ENCODE measurements at regions not wholly inside any gene's neighbourhood (a gene's known extent, or its start where the extent isn't known, plus 50 kb on each side); places are given as distances from the start of the nearest gene placed in this dataset.

GRCh38 chr6:147817042-147817689, 308.7 kb downstream of the SAMD5 start:
- no peaks in the 10 kb centered on the region for H3K36me3 ChIP-seq (ENCODE audit: control insufficient read depth, insufficient read depth, low read length)
- no peaks in the 10 kb centered on the region for H3K9me1 ChIP-seq (ENCODE audit: insufficient read depth, low read length)
- H2BK120ac ChIP-seq (ENCODE audit: low read depth, low read length) = no peak overlapping the region
- H2BK5ac ChIP-seq (ENCODE audit: low read depth, low read length, poor library complexity, severe bottlenecking) = no peak overlapping the region
- no peaks in the 10 kb centered on the region for H3K27me3 ChIP-seq (ENCODE audit: control insufficient read depth, insufficient read depth, low read length)
- no peak overlapping the region for H3K4me2 ChIP-seq (ENCODE audit: low read depth, low read length)
- ATAC-seq (ENCODE audit: low read depth) (no peak), DNase-seq (no peak)
- no peak overlapping the region for H3K4me3 ChIP-seq (ENCODE audit: insufficient read depth, low read depth, low read length)
- no peak overlapping the region for H3K9ac ChIP-seq (ENCODE audit: low read depth, low read length)
- H3K23ac ChIP-seq (ENCODE audit: low read depth, low read length) = no peak overlapping the region
- WGBS, 2 experiments (ENCODE audit: extremely low coverage in 2 of 2, insufficient read length in 1 of 2) = 100% methylated on average over 1 of the region's 4 CpGs; no CpG with 5 or more reads in 1 of the 2 experiments
- intact Hi-C loops (cut with micrococcal nuclease) (no loop called here), dilution Hi-C loops (cut with HindIII; ENCODE audit: low sequenced_read_pairs, unreplicated experiment) (no loop called here), in situ Hi-C loops (cut with MboI; ENCODE audit: low sequenced_read_pairs) (no loop called here)
- H3K27ac ChIP-seq (ENCODE audit: insufficient read depth, low read length) = no peak overlapping the region
- no peak overlapping the region for H2AK5ac ChIP-seq (ENCODE audit: low read depth, low read length)
- no TSS peak for BruUV-seq (replicated peaks)
- H2AK9ac ChIP-seq (replicated peaks; ENCODE audit: low read depth, low read length, poor library complexity) = no peak overlapping the region
- no peak overlapping the region for H3K18ac ChIP-seq (ENCODE audit: low read depth, low read length)
- H4K5ac ChIP-seq (ENCODE audit: low read depth, low read length) = no peak overlapping the region
- TF ChIP-seq BHLHE40 (IDR thresholded peaks at IDR 0.05; ENCODE audit: low read depth, low read length) = no peak
- TF ChIP-seq, protein P1, sequence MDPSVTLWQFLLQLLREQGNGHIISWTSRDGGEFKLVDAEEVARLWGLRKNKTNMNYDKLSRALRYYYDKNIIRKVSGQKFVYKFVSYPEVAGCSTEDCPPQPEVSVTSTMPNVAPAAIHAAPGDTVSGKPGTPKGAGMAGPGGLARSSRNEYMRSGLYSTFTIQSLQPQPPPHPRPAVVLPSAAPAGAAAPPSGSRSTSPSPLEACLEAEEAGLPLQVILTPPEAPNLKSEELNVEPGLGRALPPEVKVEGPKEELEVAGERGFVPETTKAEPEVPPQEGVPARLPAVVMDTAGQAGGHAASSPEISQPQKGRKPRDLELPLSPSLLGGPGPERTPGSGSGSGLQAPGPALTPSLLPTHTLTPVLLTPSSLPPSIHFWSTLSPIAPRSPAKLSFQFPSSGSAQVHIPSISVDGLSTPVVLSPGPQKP (IDR thresholded peaks at IDR 0.05; ENCODE audit: borderline replicate concordance, low read depth, low read length) = no peak
- TF ChIP-seq, protein P2, sequence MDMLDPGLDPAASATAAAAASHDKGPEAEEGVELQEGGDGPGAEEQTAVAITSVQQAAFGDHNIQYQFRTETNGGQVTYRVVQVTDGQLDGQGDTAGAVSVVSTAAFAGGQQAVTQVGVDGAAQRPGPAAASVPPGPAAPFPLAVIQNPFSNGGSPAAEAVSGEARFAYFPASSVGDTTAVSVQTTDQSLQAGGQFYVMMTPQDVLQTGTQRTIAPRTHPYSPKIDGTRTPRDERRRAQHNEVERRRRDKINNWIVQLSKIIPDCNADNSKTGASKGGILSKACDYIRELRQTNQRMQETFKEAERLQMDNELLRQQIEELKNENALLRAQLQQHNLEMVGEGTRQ (IDR thresholded peaks at IDR 0.05; ENCODE audit: low read depth, low read length) = no peak
- no peak for TF ChIP-seq RAD21 (IDR thresholded peaks at IDR 0.05; ENCODE audit: low read length)
- TF ChIP-seq, protein P3, sequence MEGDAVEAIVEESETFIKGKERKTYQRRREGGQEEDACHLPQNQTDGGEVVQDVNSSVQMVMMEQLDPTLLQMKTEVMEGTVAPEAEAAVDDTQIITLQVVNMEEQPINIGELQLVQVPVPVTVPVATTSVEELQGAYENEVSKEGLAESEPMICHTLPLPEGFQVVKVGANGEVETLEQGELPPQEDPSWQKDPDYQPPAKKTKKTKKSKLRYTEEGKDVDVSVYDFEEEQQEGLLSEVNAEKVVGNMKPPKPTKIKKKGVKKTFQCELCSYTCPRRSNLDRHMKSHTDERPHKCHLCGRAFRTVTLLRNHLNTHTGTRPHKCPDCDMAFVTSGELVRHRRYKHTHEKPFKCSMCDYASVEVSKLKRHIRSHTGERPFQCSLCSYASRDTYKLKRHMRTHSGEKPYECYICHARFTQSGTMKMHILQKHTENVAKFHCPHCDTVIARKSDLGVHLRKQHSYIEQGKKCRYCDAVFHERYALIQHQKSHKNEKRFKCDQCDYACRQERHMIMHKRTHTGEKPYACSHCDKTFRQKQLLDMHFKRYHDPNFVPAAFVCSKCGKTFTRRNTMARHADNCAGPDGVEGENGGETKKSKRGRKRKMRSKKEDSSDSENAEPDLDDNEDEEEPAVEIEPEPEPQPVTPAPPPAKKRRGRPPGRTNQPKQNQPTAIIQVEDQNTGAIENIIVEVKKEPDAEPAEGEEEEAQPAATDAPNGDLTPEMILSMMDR (conservative IDR thresholded peaks at IDR 0.05; ENCODE audit: low read depth, low read length) = no peak
- no peak for TF ChIP-seq RCOR1 (IDR thresholded peaks at IDR 0.05; ENCODE audit: insufficient replicate concordance, low read length)
- TF ChIP-seq SMC3 (IDR thresholded peaks at IDR 0.05; ENCODE audit: low read depth, low read length) = no peak
- TF ChIP-seq MAFK (IDR thresholded peaks at IDR 0.05; ENCODE audit: low read depth, low read length) = no peak
- TF ChIP-seq CHD1 (IDR thresholded peaks at IDR 0.05; ENCODE audit: low read depth, low read length) = no peak
- no peak for TF ChIP-seq MXI1 (IDR thresholded peaks at IDR 0.05; ENCODE audit: borderline replicate concordance, low read depth, low read length)
- no peak for TF ChIP-seq FOS (IDR thresholded peaks at IDR 0.05; ENCODE audit: low read depth, low read length)
- TF ChIP-seq CEBPB (IDR thresholded peaks at IDR 0.05; ENCODE audit: low read depth, low read length) = no peak
- no peak for TF ChIP-seq POLR2A (IDR thresholded peaks at IDR 0.05; ENCODE audit: low read depth, low read length)
- no peak for TF ChIP-seq NFE2L2 (IDR thresholded peaks at IDR 0.05; ENCODE audit: low read depth, low read length)
- no peak for TF ChIP-seq RFX5 (IDR thresholded peaks at IDR 0.05; ENCODE audit: low read depth, low read length)
- no peak for TF ChIP-seq MAZ (IDR thresholded peaks at IDR 0.05; ENCODE audit: borderline replicate concordance, low read depth, low read length)
- H2AFZ ChIP-seq (replicated peaks; ENCODE audit: low read length, poor library complexity) = no peak overlapping the region
- ChIA-PET CTCF (interaction anchor here (0.5 kb wide), 1 partner anchor 14 kb away, joined by 7 read pairs; no protein-coding TSS in a partner anchor), POLR2A (ENCODE audit: unreplicated experiment) (no interaction called here)
- H2BK20ac ChIP-seq (ENCODE audit: low read depth, low read length) = no peak overlapping the region
- H3K79me1 ChIP-seq (ENCODE audit: low read depth in 1 of 2, low read length in 2 of 2) = no peaks in the 10 kb centered on the region
- no peak overlapping the region for H4K8ac ChIP-seq (ENCODE audit: low read depth in 2 of 2, low read length in 2 of 2)
- no peak overlapping the region for H2BK15ac ChIP-seq (ENCODE audit: low read depth, low read length)
- no peaks in the 10 kb centered on the region for H4K20me1 ChIP-seq (ENCODE audit: insufficient read depth, low read length)
- H4K91ac ChIP-seq (ENCODE audit: insufficient read depth, low read depth, low read length) = no peak overlapping the region
- no peak overlapping the region for H3K56ac ChIP-seq (ENCODE audit: extremely low read depth, insufficient read depth, low read length)
- H3K9me3 ChIP-seq (ENCODE audit: control insufficient read depth, insufficient read depth, low read length) = no peaks in the 10 kb centered on the region
- H3K14ac ChIP-seq (replicated peaks; ENCODE audit: low read depth, low read length) = no peak overlapping the region
- H3K4ac ChIP-seq (ENCODE audit: low read depth, low read length) = no peak overlapping the region
- no peaks in the 10 kb centered on the region for H3K4me1 ChIP-seq (ENCODE audit: control insufficient read depth, insufficient read depth, low read length)

Measured in IMR-90 (cell line).